Neural progenitor cell (in vitro differentiated cells): ENCODE measurements at regions not wholly inside any gene's neighbourhood (a gene's known extent, or its start where the extent isn't known, plus 50 kb on each side); places are given as distances from the start of the nearest gene placed in this dataset.

Experiments
- DNase-seq: peaks from one replicate; pipeline ENCODE4 v3.0.0-alpha.2; 2016; ENCODE audit warnings: low spot score
- H2AFZ ChIP-seq: fragments of 200-600 bp; sonication (generic); replicated peaks from 2 replicates; pipeline ENCODE4 v1.6.1; 2016; ENCODE audit warnings: antibody characterized with exemption
- H3F3A ChIP-seq: fragments of 200-600 bp; sonication (generic); 2 replicates; pipeline ENCODE4 v1.6.1; 2016; ENCODE audit warnings: antibody characterized with exemption, low read depth
- H3K27ac ChIP-seq: fragments of 200-600 bp; sonication (generic); 2 replicates; pipeline ENCODE4 v1.5.1; 2016; ENCODE audit warnings: mild to moderate bottlenecking
- H3K27me3 ChIP-seq: fragments of 200-600 bp; sonication (generic); 2 replicates; pipeline ENCODE4 v1.6.1; 2016; ENCODE audit warnings: mild to moderate bottlenecking, moderate library complexity
- H3K36me3 ChIP-seq: fragments of 200-600 bp; sonication (generic); 2 replicates; pipeline ENCODE4 v1.5.1; 2016
- H3K4me1 ChIP-seq: fragments of 200-600 bp; sonication (generic); 2 replicates; pipeline ENCODE4 v1.6.1; 2016; ENCODE audit warnings: mixed run types
- H3K4me2 ChIP-seq: fragments of 200-600 bp; sonication (generic); 2 replicates; pipeline ENCODE4 v1.6.1; 2016
- H3K4me3 ChIP-seq: fragments of 200-600 bp; sonication (generic); 2 replicates; pipeline ENCODE4 v1.5.1; 2016
- H3K79me2 ChIP-seq: fragments of 200-600 bp; sonication (generic); 2 replicates; pipeline ENCODE4 v1.6.1; 2016; ENCODE audit warnings: low read depth
- H3K9ac ChIP-seq: fragments of 200-600 bp; sonication (generic); 2 replicates; pipeline ENCODE4 v1.6.1; 2016
- H3K9me3 ChIP-seq: fragments of 200-600 bp; sonication (generic); 2 replicates; pipeline ENCODE4 v1.5.1; 2016; ENCODE audit warnings: low read depth
- H4K20me1 ChIP-seq: fragments of 200-600 bp; sonication (generic); 2 replicates; pipeline ENCODE4 v1.6.1; 2016; ENCODE audit warnings: low read depth
- H3K27ac Mint-ChIP-seq: 3 replicates; pipeline ENCODE4 v1.8.0; 2021; ENCODE audit warnings: mixed read lengths
- H3K27me3 Mint-ChIP-seq: 2 replicates; pipeline ENCODE4 v1.8.0; 2022; ENCODE audit warnings: low read depth, mild to moderate bottlenecking, inconsistent platforms, moderate library complexity, mixed read lengths; ENCODE audit not compliant: insufficient read depth
- H3K36me3 Mint-ChIP-seq: 3 replicates; pipeline ENCODE4 v1.8.0; 2021; ENCODE audit warnings: mixed read lengths
- H3K4me1 Mint-ChIP-seq: 3 replicates; pipeline ENCODE4 v1.8.0; 2021; ENCODE audit warnings: mixed read lengths
- H3K4me3 Mint-ChIP-seq: 3 replicates; pipeline ENCODE4 v1.8.0; 2021; ENCODE audit warnings: mild to moderate bottlenecking, moderate library complexity, mixed read lengths
- H3K9me3 Mint-ChIP-seq: 3 replicates; pipeline ENCODE4 v1.8.0; 2020; ENCODE audit warnings: mixed read lengths
- EZH2 ChIP-seq: fragments of 200-600 bp; sonication (generic); IDR thresholded peaks from 2 replicates; pipeline ENCODE4 v1.6.1; 2017; ENCODE audit warnings: antibody characterized with exemption, mild to moderate bottlenecking, moderate library complexity
- EZH2phosphoT487 ChIP-seq: fragments of 200-600 bp; sonication (generic); IDR thresholded peaks from 2 replicates; pipeline ENCODE4 v1.6.1; 2017; ENCODE audit warnings: antibody characterized with exemption
- TF ChIP-seq, protein P1 (sequence below): fragments of 200-600 bp; sonication (generic); IDR thresholded peaks from 2 replicates; pipeline ENCODE4 v1.5.1; 2017; ENCODE audit warnings: antibody characterized with exemption, mild to moderate bottlenecking

DNA sequence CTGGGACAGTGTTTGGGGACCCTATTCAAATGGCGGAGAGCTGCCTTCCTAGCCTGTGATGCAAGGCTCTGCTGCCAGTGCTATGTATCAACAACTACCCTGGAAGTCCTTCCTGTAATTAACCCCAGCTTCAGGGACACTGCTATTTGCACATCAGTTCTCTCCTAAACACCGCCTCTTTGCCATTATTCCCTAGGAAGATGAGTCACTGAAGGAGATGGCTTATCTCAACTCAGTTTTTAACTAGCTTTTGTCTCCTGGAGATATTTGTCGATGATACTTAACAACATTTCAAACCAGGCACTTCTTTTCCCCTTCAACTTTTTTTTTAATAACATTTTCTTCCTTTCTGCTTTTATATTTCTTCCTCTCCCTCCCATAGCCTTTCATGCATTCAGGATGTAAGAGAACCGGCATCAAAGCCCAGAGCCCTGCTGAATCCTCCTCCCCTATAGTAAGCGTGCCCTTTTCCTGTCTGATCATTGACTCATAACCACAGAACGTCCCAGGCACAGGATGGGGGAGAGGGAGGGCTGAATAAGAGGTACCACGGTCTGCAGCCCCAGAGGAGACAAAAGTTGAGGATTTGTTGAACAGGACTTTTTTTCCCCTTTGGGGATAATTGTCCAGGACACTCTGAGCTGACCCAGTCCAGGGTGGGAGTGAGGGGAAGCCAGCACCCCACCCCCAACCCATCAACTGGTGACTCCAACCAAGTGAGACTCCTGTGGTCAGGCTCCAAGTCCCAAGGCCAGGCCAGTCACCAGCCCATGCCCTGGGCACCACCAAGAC is 387.8 kb upstream of the SALL1 start:
- H3K9me3 Mint-ChIP-seq: no peaks in the 10 kb centered on the region
- no peaks in the 10 kb centered on the region for H4K20me1 ChIP-seq
- H3K9ac ChIP-seq: no peak overlapping the region
- H3K36me3 Mint-ChIP-seq: no peaks in the 10 kb centered on the region
- H3K27me3 Mint-ChIP-seq: peaks cover 6% of the 10 kb centered on the region
- H2AFZ ChIP-seq: no peak overlapping the region
- peak overlapping the region; percentile 20 for H3K27ac ChIP-seq
- H3K4me1 ChIP-seq: peaks cover 61% of the 10 kb centered on the region
- H3K27me3 ChIP-seq: no peaks in the 10 kb centered on the region
- peak; percentile 36 for DNase-seq
- peaks cover 26% of the 10 kb centered on the region for H3F3A ChIP-seq
- H3K4me1 Mint-ChIP-seq: peaks cover 68% of the 10 kb centered on the region
- no peak overlapping the region for H3K4me3 ChIP-seq
- H3K4me3 Mint-ChIP-seq: peak overlapping the region; percentile 9
- peak overlapping the region; percentile 72 for H3K27ac Mint-ChIP-seq
- H3K36me3 ChIP-seq: no peaks in the 10 kb centered on the region
- no peaks in the 10 kb centered on the region for H3K79me2 ChIP-seq
- TF ChIP-seq EZH2 (no peak), EZH2phosphoT487 (no peak)
- TF ChIP-seq, protein P1, sequence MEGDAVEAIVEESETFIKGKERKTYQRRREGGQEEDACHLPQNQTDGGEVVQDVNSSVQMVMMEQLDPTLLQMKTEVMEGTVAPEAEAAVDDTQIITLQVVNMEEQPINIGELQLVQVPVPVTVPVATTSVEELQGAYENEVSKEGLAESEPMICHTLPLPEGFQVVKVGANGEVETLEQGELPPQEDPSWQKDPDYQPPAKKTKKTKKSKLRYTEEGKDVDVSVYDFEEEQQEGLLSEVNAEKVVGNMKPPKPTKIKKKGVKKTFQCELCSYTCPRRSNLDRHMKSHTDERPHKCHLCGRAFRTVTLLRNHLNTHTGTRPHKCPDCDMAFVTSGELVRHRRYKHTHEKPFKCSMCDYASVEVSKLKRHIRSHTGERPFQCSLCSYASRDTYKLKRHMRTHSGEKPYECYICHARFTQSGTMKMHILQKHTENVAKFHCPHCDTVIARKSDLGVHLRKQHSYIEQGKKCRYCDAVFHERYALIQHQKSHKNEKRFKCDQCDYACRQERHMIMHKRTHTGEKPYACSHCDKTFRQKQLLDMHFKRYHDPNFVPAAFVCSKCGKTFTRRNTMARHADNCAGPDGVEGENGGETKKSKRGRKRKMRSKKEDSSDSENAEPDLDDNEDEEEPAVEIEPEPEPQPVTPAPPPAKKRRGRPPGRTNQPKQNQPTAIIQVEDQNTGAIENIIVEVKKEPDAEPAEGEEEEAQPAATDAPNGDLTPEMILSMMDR: no peak
- H3K9me3 ChIP-seq: no peaks in the 10 kb centered on the region
- H3K4me2 ChIP-seq: peak overlapping the region; percentile 61

DNA sequence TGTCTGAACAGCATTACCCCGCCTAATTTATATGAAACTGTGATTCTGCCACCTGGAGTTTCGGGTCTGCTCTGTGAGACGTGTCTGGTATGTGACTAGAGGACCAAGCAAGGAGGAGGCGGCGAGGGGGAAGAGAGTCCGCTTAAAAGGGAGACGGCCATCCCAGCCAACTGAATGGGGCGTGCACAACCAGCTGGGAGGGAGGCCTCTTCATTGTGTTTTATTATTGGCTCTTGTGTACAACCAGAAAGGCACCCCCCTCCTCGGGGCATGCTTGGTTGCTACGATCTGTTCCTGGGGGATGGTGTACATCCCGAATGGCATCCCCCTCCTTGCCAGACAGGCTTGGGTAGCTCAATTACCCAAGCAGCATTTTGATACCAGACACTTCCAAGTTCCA is 384.5 kb upstream of the SALL1 start:
- H3K4me3 Mint-ChIP-seq: no peak overlapping the region
- H3K27me3 Mint-ChIP-seq: peaks cover 8% of the 10 kb centered on the region
- no peaks in the 10 kb centered on the region for H3K9me3 ChIP-seq
- peaks cover 37% of the 10 kb centered on the region for H3K4me1 Mint-ChIP-seq
- H3F3A ChIP-seq: peaks cover 16% of the 10 kb centered on the region
- no peak overlapping the region for H3K27ac ChIP-seq
- no peak overlapping the region for H2AFZ ChIP-seq
- no peak overlapping the region for H3K4me3 ChIP-seq
- TF ChIP-seq EZH2: no peak
- TF ChIP-seq EZH2phosphoT487: no peak
- TF ChIP-seq, protein P1: no peak
- no peak overlapping the region for H3K27ac Mint-ChIP-seq
- no peaks in the 10 kb centered on the region for H3K9me3 Mint-ChIP-seq
- no peaks in the 10 kb centered on the region for H3K79me2 ChIP-seq
- peak; percentile 36 for DNase-seq
- H3K36me3 ChIP-seq: no peaks in the 10 kb centered on the region
- peaks cover 35% of the 10 kb centered on the region for H3K4me1 ChIP-seq
- H3K27me3 ChIP-seq: no peaks in the 10 kb centered on the region
- peak overlapping the region; percentile 18 for H3K4me2 ChIP-seq
- no peak overlapping the region for H3K9ac ChIP-seq
- H4K20me1 ChIP-seq: no peaks in the 10 kb centered on the region
- H3K36me3 Mint-ChIP-seq: no peaks in the 10 kb centered on the region

DNA sequence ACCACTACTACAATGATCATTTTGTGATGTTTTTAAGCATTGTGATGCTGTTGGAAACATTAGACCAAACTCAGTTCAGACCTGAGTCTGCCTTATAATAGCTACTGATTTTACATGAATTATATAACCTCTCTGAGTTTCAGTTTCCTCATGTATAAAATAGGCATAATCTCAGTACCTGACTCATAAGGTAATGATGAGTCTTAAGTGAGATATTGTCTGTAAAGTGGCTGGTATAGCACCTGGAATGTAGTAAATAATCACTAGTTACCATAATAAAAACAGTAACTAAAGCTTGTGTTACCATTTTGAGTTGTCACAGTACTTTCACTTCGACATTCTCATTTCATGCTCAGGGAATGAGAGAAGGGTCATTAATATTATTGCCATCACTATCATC is 381.5 kb upstream of the SALL1 start:
- H3K4me3 Mint-ChIP-seq: no peak overlapping the region
- H3K9ac ChIP-seq: no peak overlapping the region
- H2AFZ ChIP-seq: no peak overlapping the region
- peaks cover 12% of the 10 kb centered on the region for H3K4me1 ChIP-seq
- no peaks in the 10 kb centered on the region for H3K79me2 ChIP-seq
- peaks cover 10% of the 10 kb centered on the region for H3K4me1 Mint-ChIP-seq
- no peaks in the 10 kb centered on the region for H3K27me3 ChIP-seq
- peaks cover 3% of the 10 kb centered on the region for H3K9me3 Mint-ChIP-seq
- no peak for DNase-seq
- H3K27ac Mint-ChIP-seq: no peak overlapping the region
- no peak overlapping the region for H3K4me2 ChIP-seq
- no peaks in the 10 kb centered on the region for H3K36me3 ChIP-seq
- no peak overlapping the region for H3K27ac ChIP-seq
- no peaks in the 10 kb centered on the region for H3F3A ChIP-seq
- H3K27me3 Mint-ChIP-seq: peaks cover 3% of the 10 kb centered on the region
- TF ChIP-seq, protein P1: no peak
- TF ChIP-seq EZH2: no peak
- no peak for TF ChIP-seq EZH2phosphoT487
- no peaks in the 10 kb centered on the region for H3K9me3 ChIP-seq
- no peak overlapping the region for H3K4me3 ChIP-seq
- H3K36me3 Mint-ChIP-seq: no peaks in the 10 kb centered on the region
- H4K20me1 ChIP-seq: no peaks in the 10 kb centered on the region
